GM12865 (cell line): ENCODE measurements at regions not wholly inside any gene's neighbourhood (a gene's known extent, or its start where the extent isn't known, plus 50 kb on each side); places are given as distances from the start of the nearest gene placed in this dataset.
"Not testable (repeated sequence)": the region's sequence is repeated elsewhere in the genome, so short reads cannot be mapped to it uniquely, and the experiment has no call there.

Experiments used
- DNase-seq: peaks from one replicate; pipeline ENCODE4 v3.0.0; 2010; ENCODE audit warnings: low read depth
- H3K4me3 ChIP-seq: 2 replicates; pipeline ENCODE4 v1.5.1; 2011; ENCODE audit warnings: mild to moderate bottlenecking, low read depth, low read length, control low read depth
- CTCF ChIP-seq: IDR thresholded peaks from 2 replicates; pipeline ENCODE4 v1.5.1; 2011; ENCODE audit warnings: low read length, control low read depth, low read depth, inconsistent platforms; ENCODE audit not compliant: insufficient read depth; ENCODE audit errors: missing control alignments

GRCh38 chr7:16267953-16268820 lies 153.2 kb downstream of the CRPPA start:
- no peak overlapping the region for H3K4me3 ChIP-seq
- TF ChIP-seq CTCF, result no peak
- DNase-seq, result no peak

- TF ChIP-seq CTCF, result no peak
- DNase-seq, result no peak
- H3K4me3 ChIP-seq, result no peak overlapping the region
Measured at GRCh38 chr7:16266877-16267276, 154.5 kb downstream of the CRPPA start.

- not testable (repeated sequence) for H3K4me3 ChIP-seq
Measured at GRCh38 chr7:16266470-16266869, 154.9 kb downstream of the CRPPA start.

GRCh38 chr7:16265863-16266458 lies 155.4 kb downstream of the CRPPA start:
- no peak for DNase-seq
- no peak for TF ChIP-seq CTCF
- no peak overlapping the region for H3K4me3 ChIP-seq

More at GRCh38 chr7:16266470-16266869, 154.9 kb downstream of the CRPPA start:
- not testable (repeated sequence) for DNase-seq

- no peak for TF ChIP-seq CTCF
- no peak overlapping the region for H3K4me3 ChIP-seq
- no peak for DNase-seq
Measured at GRCh38 chr7:16264823-16265804, 156.2 kb downstream of the CRPPA start.

- DNase-seq, result no peak
- H3K4me3 ChIP-seq, result no peak overlapping the region
- no peak for TF ChIP-seq CTCF
Measured at GRCh38 chr7:16264036-16264819, 157.1 kb downstream of the CRPPA start.

GRCh38 chr7:16263377-16263776 lies 158.0 kb downstream of the CRPPA start:
- H3K4me3 ChIP-seq, DNase-seq: not testable (repeated sequence)
